ENCODE measurements at regions not wholly inside any gene's neighbourhood (a gene's known extent, or its start where the extent isn't known, plus 50 kb on each side); places are given as distances from the start of the nearest gene placed in this dataset.

- TF ChIP-seq EZH2phosphoT487 (IDR thresholded peaks at IDR 0.05; ENCODE audit: borderline replicate concordance): no peak
- TF ChIP-seq CTCF (conservative IDR thresholded peaks at IDR 0.05; ENCODE audit: low read length): no peak
These were observed 315.1 kb upstream of the GPR149 start for GRCh38 chr3:154745122-154745521.
